ENCODE measurements at regions not wholly inside any gene's neighbourhood (a gene's known extent, or its start where the extent isn't known, plus 50 kb on each side); places are given as distances from the start of the nearest gene placed in this dataset.

- TF ChIP-seq TAF1 (IDR thresholded peaks at IDR 0.05; ENCODE audit: low read depth) (no peak), EP300 (IDR thresholded peaks at IDR 0.05; ENCODE audit: borderline replicate concordance) (no peak)
Observed at GRCh38 chr5:106854105-106854687, 816.5 kb downstream of the EFNA5 start.
